ENCODE measurements at regions not wholly inside any gene's neighbourhood (a gene's known extent, or its start where the extent isn't known, plus 50 kb on each side); places are given as distances from the start of the nearest gene placed in this dataset.
A peak's percentile ranks its signal among the peaks of the same experiment; 100 is the strongest.

DNA sequence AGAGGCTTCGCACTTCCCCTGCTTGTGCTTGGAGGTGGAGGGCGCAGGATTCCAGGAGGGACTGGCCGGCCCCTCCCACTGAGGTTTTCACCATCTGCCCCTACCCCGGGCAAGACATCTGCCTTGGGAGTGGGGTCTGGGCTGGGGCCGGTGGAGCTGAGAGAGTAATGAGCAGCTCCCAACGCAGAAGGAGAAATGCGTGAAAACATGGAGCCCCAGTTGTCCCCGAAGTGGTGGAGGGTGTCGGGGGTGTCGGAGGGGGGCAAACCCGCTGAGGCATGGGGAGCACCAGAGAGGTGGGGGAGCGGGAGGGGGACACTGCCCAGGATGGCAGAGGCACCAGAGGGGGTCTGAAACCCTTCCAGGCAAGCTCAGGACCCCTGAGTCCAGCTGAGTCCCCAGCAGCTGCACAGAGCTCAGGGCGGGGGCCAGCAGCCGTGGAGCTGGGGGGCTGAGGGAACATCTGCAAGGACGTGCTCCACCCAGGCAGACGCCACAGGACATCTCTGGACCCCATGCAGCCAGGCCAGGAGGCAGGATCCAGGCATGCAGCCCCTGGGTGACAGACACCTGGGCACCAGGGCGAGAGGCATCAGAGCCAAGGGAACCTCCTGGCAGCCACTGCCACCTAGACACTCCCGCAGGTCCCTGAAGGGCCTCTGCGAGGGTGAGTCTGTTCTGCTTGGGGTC is 110.6 kb downstream of the SIK1 start:
- DNase-seq, result no peak

DNA sequence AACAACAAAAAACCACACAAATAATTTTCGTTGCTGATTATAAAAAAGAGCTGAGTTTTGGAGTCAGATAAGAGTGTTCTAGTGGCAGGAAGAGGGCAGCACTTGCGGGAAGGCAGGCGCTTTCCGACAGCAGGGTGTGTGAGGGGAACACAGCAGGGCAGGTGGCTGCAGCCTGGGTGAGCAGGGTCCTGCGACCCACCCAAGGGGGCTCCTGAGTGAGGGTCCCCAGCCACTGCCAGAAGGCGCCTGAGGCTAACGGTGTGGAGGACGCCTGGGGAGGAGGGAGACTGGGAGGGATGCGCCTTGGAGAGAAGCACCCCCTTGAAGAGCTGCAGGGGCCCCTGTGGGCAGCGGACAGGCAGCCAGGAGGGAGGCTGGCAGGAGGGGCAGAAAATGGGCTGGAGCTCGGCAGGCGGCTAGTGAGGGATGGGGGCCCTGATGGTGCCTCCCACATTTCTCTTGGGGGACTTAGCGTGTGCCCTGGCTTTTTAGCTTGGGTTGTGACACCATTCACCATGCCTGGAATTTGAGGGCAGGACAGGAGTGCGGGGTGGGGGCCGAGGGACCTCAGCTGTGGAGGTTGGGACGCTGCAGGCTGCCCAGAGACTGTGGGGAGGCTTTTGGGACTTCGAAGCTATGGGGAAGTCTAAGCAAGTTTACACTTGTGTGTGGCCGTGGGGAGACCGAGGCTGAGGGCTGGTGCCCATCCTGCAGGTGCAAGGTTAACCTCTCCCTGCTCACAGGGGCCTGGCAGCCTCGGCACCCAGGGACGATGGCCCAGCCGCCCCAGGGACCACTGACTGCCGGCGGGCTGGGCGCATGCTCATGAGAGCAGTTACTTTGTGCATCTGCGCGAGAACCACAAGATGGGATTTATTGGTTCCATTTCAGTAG is 111.4 kb downstream of the SIK1 start:
- DNase-seq, result no peak

DNA sequence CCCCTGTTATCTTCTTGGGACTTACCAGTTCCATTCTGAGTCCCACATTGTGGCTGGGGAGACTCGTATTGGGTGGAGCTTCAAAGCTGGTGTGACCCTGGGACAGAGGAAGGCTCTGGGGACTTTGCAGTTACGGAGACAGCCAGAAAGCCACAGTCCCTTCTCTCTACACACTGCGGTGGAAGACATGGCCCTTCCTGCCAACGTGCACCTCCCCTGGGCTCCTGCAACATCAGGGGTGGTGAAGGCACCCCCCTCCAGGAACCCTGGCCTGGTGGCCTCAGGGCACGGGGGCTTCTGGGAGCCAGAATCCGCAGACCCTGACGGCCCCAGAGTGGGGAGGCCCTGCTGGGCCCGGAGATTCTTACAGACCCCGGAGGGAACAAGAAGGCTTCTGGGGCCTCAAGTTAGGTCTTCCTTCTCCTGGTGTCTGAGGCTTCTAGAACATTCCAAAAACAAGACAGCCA is 113.0 kb downstream of the SIK1 start:
- DNase-seq, result no peak

DNA sequence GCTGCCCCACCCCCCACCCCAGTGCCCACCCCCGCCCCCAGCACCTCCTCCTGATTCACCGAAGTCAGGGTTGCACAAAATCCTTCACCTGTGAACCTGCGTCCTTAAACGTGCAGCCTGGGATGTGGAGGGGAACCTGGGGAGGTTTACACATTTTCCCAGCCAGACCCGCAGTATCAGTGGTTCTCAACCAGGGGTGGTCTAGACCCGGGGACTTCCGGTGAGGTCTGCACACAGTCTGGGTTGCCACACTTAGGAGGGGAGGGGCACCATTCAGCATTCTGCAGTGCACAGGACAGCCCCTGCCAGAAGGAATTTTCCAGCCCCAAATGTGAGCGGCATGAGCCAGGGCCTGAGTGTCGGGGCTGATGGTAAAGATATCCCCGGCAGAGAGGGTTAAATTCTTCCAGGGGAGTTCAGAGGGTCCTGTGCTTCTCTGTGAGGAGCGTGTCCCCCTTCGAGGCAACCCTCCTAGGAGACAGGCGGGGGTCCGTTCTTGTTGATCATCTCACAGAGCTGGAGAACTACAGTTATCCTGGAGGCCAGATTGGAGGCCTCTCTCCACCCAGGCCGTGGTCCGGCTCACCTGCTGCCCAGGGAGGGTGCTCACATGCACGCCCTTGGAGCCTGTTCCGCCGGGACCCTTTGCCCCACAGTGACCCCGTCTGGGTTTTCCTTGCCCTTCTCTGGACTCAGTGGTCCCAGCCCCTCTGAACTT is 113.6 kb downstream of the SIK1 start:
- no peak for DNase-seq

GRCh38 chr21:43312751-43313169 is 114.2 kb downstream of the SIK1 start:
- DNase-seq, result no peak

DNA sequence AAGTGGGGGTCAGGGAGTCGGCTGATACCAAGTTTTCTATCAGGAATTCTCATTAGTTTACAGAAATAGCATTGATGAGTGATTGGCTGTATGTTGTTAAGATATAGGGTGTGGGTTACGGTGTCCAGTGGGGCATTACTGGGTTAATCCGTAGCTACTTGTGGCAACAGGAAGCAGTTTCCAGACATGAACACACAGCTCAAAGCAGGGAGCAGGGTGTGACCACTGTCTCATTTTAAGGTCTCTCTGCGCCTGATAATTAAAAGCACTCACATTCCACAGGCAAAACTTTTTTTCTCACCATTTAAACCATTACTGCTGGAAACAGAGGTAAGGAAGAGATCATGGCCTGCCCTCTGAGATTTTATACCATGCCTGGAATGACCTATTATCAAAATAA is 114.9 kb downstream of the SIK1 start:
- no peak for DNase-seq

GRCh38 chr21:43311301-43311817 is 115.6 kb downstream of the SIK1 start:
- DNase-seq, result peak; percentile 93

- DNase-seq, result no peak
These were observed 118.1 kb downstream of the SIK1 start for GRCh38 chr21:43308815-43309283.

DNA sequence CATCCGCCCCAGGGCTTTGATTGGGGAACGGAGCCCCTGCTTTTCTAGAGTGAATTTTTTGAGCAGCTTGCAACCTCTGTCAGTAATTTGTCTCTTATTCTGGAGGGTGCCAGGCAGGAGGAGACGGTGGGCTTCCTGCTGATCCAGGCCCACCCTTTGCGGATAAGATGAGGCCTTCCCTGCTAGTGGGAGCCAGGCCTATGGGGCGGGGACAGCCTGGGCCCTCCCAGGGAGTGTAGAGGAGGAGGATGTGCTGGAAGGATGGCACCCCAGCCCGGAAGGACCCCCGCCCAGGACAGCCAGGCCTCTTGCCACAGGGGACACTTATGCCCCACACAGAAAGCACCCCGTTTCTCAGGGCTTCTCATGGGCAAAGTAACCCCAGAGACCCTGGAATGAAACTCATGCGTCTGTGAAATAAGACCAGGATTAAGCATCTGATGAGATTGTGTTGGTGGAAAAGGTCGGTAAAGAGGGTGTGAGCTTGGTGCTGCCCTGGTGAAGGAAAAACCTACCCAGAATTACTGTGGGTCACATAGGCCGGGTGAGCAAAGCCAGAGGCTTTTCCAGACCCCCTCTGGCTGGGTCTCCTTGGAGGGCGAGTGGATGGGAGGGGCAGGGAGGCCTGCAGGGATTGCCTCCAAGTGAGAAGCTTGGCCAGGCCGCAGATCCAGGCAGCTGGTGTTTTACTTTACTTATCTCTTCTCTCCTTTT is 118.7 kb downstream of the SIK1 start:
- no peak for DNase-seq

DNA sequence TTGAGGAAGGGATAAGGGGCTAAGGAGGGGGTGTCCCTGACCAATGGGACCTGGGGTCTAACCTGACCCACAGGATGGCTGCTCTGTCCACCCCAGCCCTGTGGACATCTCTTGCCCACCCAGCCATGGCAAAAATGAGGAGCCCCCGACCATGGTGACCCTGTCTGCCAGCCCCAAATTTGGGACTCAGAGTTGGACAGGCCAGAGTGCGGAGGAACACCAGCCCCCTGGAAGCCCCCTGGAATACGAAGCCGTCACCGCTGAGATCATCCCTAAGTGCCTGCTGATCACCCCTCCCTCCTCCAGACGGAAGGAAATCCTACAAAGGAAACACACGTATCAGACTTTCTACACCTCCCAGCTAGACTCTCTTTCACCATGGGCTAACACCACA is 119.3 kb downstream of the SIK1 start:
- DNase-seq, result no peak

GRCh38 chr21:43306911-43307676 is 119.8 kb downstream of the SIK1 start:
- DNase-seq, result peak; percentile 30

DNA sequence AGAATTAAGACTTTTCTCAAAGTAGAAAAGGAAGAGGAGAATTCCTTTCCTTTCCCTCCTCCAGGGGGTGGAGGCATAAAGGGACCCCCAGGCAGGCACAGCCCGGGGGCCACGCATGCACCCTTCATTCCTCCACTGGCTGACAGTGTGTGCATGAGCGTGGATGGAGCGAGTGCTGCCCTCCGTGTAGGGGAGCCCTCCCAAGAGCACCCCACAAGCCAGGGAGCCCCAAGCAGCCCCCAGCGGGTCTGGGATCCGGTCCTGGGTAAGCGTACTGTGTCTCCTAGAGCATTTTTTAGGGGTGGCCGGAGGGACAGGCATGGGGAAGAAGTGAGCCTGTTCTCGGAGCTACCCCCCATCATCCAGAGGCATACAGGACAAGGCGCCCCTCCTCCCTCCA is 120.5 kb downstream of the SIK1 start:
- no peak for DNase-seq

- DNase-seq, result no peak
These were observed 121.1 kb downstream of the SIK1 start for GRCh38 chr21:43305811-43306311.

- no peak for DNase-seq
These were observed 121.6 kb downstream of the SIK1 start for GRCh38 chr21:43305336-43305665.

GRCh38 chr21:43304621-43305335 is 122.2 kb downstream of the SIK1 start:
- no peak for DNase-seq

- DNase-seq, result no peak
These were observed 122.7 kb downstream of the SIK1 start for GRCh38 chr21:43304206-43304605.

DNA sequence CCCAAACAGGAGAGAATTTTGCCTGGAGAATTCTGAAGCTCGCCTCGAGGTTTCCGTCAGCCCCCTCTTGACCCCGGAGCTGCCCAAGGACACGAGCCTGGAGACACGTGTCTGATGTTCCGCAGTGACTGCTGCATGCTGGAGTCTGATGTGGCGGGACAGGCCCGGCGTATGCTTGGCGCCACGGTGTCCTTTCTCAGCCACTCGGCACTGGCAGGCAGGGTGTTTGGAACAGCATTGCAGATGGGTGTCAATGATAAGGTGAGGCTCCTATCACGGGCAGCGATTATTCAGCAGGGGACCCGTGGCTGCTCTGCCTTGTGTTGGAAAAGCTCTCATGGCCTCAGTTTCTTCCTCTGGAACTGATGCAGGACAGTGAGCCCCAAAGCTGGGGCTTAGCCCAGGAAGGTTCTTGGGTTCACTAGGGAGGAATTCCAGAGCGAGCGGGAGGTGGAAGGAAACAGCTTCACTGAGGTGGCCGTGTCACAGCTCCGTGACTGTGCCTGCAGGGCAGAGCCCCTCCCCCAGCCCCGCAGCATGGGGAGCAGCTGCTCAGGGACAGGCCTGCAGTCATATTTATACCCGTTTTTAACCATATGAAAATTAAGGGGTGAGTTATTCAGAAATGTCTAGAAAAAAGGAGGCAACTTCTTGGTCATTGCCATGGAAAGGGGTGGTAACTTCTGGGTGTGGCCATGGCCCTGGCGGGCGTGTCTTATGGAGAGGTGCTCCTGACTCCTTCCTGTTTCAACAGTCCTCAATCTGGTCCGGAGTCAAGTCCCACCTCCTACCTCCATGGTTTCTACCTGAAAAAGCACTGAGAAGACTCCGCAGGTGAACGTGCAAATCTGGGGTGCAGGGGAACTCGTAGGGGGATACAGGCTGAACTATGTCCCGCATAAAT is 123.4 kb downstream of the SIK1 start:
- DNase-seq, result no peak

DNA sequence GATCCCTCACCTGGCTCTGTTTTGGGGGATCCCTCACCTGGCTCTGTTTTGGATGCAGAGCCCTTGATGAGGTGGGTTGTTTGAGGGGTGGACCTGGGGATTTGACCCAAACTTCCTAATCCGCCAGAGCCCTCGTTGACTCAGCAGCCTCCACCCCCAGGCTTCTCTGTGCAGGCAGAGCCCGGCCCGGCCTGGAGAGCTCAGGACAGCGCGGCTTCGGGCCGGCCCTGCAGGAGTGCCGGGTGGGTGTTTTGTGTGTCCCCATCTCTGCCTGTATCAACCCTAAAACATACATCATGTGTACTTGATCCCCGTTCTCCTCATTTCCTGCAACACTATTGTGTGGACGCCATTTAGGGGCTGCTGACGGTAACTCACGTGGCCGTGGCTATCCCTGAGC is 124.2 kb downstream of the SIK1 start:
- no peak for DNase-seq

GRCh38 chr21:43302062-43302700 is 124.8 kb downstream of the SIK1 start:
- DNase-seq, result no peak
